CD14-positive monocyte (primary cell): ENCODE measurements at regions not wholly inside any gene's neighbourhood (a gene's known extent, or its start where the extent isn't known, plus 50 kb on each side); places are given as distances from the start of the nearest gene placed in this dataset.

ENCODE experiments used
- DNase-seq, 3 donors: peaks; one replicate each; pipeline ENCODE4 v3.0.0-alpha.2; 2011 to 2022
- H2AFZ ChIP-seq: 2 replicates; pipeline ENCODE4 v1.6.0; 2012; ENCODE audit warnings: mild to moderate bottlenecking, low read depth, low read length, inconsistent platforms; ENCODE audit not compliant: insufficient read depth, poor library complexity, severe bottlenecking
- H3K27ac ChIP-seq, 2 donors: 1 replicate in 1 of 2; 2 replicates in 1 of 2; pipeline ENCODE4 v1.5.1; 2012 to 2013; ENCODE audit warnings: low read length in 2 of 2, control low read depth in 1 of 2, inconsistent platforms in 1 of 2, low read depth in 1 of 2, mild to moderate bottlenecking in 1 of 2
- H3K27me3 ChIP-seq, 2 donors: one replicate each; pipeline versions ENCODE4 v1.6.0 to v1.6.1; 2011 to 2013; ENCODE audit warnings: low read length in 2 of 2; ENCODE audit not compliant: control insufficient read depth in 2 of 2, insufficient read depth in 2 of 2
- H3K36me3 ChIP-seq, 2 donors: replicated peaks in 1 of 2; 1 replicate in 1 of 2; 2 replicates in 1 of 2; pipeline versions ENCODE4 v1.5.1 to v1.6.1; 2012 to 2013; ENCODE audit warnings: low read length in 2 of 2, control low read depth in 1 of 2, inconsistent platforms in 1 of 2, mild to moderate bottlenecking in 1 of 2; ENCODE audit not compliant: insufficient read depth in 2 of 2, control insufficient read depth in 1 of 2
- H3K4me1 ChIP-seq, 2 donors: 1 replicate in 1 of 2; 2 replicates in 1 of 2; pipeline versions ENCODE4 v1.5.1 to v1.6.1; 2012 to 2013; ENCODE audit warnings: low read length in 2 of 2, control low read depth in 1 of 2, inconsistent platforms in 1 of 2, mild to moderate bottlenecking in 1 of 2, moderate library complexity in 1 of 2; ENCODE audit not compliant: insufficient read depth in 2 of 2, control insufficient read depth in 1 of 2
- H3K4me2 ChIP-seq: replicated peaks from 2 replicates; pipeline ENCODE3; 2012; ENCODE audit warnings: low read length, moderate library complexity, mild to moderate bottlenecking; ENCODE audit not compliant: poor library complexity, severe bottlenecking; ENCODE audit errors: extremely low read depth
- H3K4me3 ChIP-seq, 3 experiments: fragments of 200-600 bp in 1 of 3; sonication (generic) in 1 of 3; replicated peaks in 1 of 3; 1 replicate in 2 of 3; 2 replicates in 1 of 3; pipeline ENCODE4 v1.5.1; 2011 to 2013; ENCODE audit warnings: low read length in 3 of 3, mild to moderate bottlenecking in 3 of 3, control low read depth in 2 of 3, low read depth in 2 of 3, inconsistent platforms in 1 of 3, moderate library complexity in 1 of 3
- H3K79me2 ChIP-seq: 2 replicates; pipeline ENCODE4 v1.6.0; 2012; ENCODE audit warnings: mild to moderate bottlenecking, control low read depth, inconsistent platforms, low read length, moderate library complexity; ENCODE audit not compliant: insufficient read depth
- H3K9ac ChIP-seq: 2 replicates; pipeline ENCODE4 v1.6.0; 2017; ENCODE audit warnings: low read length, mild to moderate bottlenecking; ENCODE audit not compliant: insufficient read depth, poor library complexity, severe bottlenecking
- H3K9me3 ChIP-seq, 2 donors: replicated peaks in 1 of 2; 1 replicate in 1 of 2; 2 replicates in 1 of 2; pipeline versions ENCODE4 v1.5.1 to v1.6.1; 2012 to 2013; ENCODE audit warnings: low read length in 2 of 2, control low read depth in 1 of 2; ENCODE audit not compliant: control insufficient read depth in 1 of 2, insufficient read depth in 1 of 2
- H4K20me1 ChIP-seq: 2 replicates; pipeline ENCODE4 v1.6.0; 2012; ENCODE audit warnings: mild to moderate bottlenecking, low read length, control low read depth, moderate library complexity; ENCODE audit not compliant: insufficient read depth
- H3K27ac Mint-ChIP-seq, 7 donors: one replicate each; pipeline ENCODE4 v1.8.0; 2020; ENCODE audit warnings: mild to moderate bottlenecking in 7 of 7, mixed read lengths in 7 of 7, moderate library complexity in 6 of 7, inconsistent platforms in 2 of 7
- H3K27me3 Mint-ChIP-seq, 3 donors: one replicate each; pipeline ENCODE4 v1.8.0; 2021 to 2022; ENCODE audit warnings: low read depth in 3 of 3, mild to moderate bottlenecking in 3 of 3, mixed read lengths in 3 of 3, moderate library complexity in 3 of 3, inconsistent platforms in 1 of 3
- H3K36me3 Mint-ChIP-seq, 2 donors: one replicate each; pipeline ENCODE4 v1.8.0; 2020; ENCODE audit warnings: mixed read lengths in 2 of 2, inconsistent platforms in 1 of 2, mild to moderate bottlenecking in 1 of 2
- H3K4me1 Mint-ChIP-seq: one replicate; pipeline ENCODE4 v1.8.0; 2020; ENCODE audit warnings: mild to moderate bottlenecking, mixed read lengths
- H3K4me3 Mint-ChIP-seq, 2 donors: one replicate each; pipeline ENCODE4 v1.8.0; 2020; ENCODE audit warnings: mild to moderate bottlenecking in 2 of 2, mixed read lengths in 2 of 2, moderate library complexity in 1 of 2
- H3K9me3 Mint-ChIP-seq, 7 donors: one replicate each; pipeline ENCODE4 v1.8.0; 2020 to 2022; ENCODE audit warnings: mixed read lengths in 7 of 7, mild to moderate bottlenecking in 6 of 7, moderate library complexity in 6 of 7, inconsistent platforms in 2 of 7
- WGBS: methylation state at CpG from one replicate; pipeline ENCODE4 v1.1.5; 2013; ENCODE audit warnings: missing lambda C conversion rate; ENCODE audit not compliant: insufficient coverage; 5-methylcytosine and 5-hydroxymethylcytosine counted together
- intact Hi-C, 2 donors: fragments of 100-400 bp; cut with micrococcal nuclease; formaldehyde crosslinking; loops; one replicate each; pipeline versions ENCODE4 v1.15.0 to v1.15.1; 2023
- TF ChIP-seq, protein P1 (sequence below): fragments of 200-600 bp; IDR thresholded peaks from one replicate; pipeline ENCODE4 v1.8.0; 2022; ENCODE audit warnings: antibody characterized with exemption, mild to moderate bottlenecking

- no peak overlapping the region for H3K4me2 ChIP-seq
- H3K27me3 ChIP-seq, result peaks cover 0 to 2% of the 10 kb centered on the region in 2 donors
Observed at GRCh38 chr17:45702666-45703266, 81.4 kb upstream of the CRHR1 start.

DNA sequence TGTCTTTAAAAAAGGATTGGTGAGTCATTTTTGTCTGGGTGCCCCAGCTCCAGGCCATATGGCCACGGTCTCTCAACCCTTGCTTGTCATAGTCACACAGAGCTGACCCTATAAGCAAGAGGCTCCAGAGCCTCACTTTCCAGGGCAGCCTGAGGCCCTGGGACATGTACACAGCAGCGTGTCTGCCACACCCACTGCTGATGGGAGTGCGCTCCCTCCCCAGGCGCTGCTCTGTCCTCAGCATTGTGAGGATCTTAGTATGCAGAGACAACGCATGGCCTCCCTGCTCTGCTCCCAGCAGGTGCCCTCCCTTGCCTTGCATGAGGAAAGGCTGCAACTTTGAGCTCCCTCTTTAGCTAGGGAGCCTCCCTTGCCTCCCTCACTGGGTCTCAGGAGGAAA is 80.8 kb upstream of the CRHR1 start:
- H3K79me2 ChIP-seq, result no peaks in the 10 kb centered on the region
- WGBS, result 47% methylated on average over 5 of the region's 5 CpGs
- H3K4me1 ChIP-seq, result no peaks in the 10 kb centered on the region

More at GRCh38 chr17:45702666-45703266, 81.4 kb upstream of the CRHR1 start:
- Histone ChIP-seq H3K4me1 (no peaks in the 10 kb centered on the region), H3K9ac (no peak overlapping the region), H4K20me1 (no peaks in the 10 kb centered on the region), H3K79me2 (no peaks in the 10 kb centered on the region), H3K4me3 (no peak overlapping the region), H3K27ac (no peak overlapping the region), H3K36me3 (no peaks in the 10 kb centered on the region), H3K9me3 (no peaks in the 10 kb centered on the region), H2AFZ (no peak overlapping the region)
- no peak overlapping the region for H3K4me3 Mint-ChIP-seq
- TF ChIP-seq, protein P1, sequence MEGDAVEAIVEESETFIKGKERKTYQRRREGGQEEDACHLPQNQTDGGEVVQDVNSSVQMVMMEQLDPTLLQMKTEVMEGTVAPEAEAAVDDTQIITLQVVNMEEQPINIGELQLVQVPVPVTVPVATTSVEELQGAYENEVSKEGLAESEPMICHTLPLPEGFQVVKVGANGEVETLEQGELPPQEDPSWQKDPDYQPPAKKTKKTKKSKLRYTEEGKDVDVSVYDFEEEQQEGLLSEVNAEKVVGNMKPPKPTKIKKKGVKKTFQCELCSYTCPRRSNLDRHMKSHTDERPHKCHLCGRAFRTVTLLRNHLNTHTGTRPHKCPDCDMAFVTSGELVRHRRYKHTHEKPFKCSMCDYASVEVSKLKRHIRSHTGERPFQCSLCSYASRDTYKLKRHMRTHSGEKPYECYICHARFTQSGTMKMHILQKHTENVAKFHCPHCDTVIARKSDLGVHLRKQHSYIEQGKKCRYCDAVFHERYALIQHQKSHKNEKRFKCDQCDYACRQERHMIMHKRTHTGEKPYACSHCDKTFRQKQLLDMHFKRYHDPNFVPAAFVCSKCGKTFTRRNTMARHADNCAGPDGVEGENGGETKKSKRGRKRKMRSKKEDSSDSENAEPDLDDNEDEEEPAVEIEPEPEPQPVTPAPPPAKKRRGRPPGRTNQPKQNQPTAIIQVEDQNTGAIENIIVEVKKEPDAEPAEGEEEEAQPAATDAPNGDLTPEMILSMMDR, result no peak
- no peaks in the 10 kb centered on the region for H3K4me1 Mint-ChIP-seq
- peaks cover 9 to 17% (median 12%) of the 10 kb centered on the region in 3 donors for H3K27me3 Mint-ChIP-seq
- intact Hi-C loops, result no loop called here
- 44% methylated on average over 1 of the region's 1 CpG for WGBS
- DNase-seq, result no peak
- no peaks in the 10 kb centered on the region for H3K36me3 Mint-ChIP-seq
- no peak overlapping the region for H3K27ac Mint-ChIP-seq
- H3K9me3 Mint-ChIP-seq, result no peaks in the 10 kb centered on the region

More for the DNA sequence above, 80.8 kb upstream of the CRHR1 start:
- DNase-seq, result no peak
- Histone ChIP-seq H3K9ac (no peak overlapping the region), H3K9me3 (no peaks in the 10 kb centered on the region), H3K36me3 (no peaks in the 10 kb centered on the region), H2AFZ (no peak overlapping the region), H3K4me3 (no peak overlapping the region), H3K4me2 (no peak overlapping the region), H4K20me1 (no peaks in the 10 kb centered on the region), H3K27ac (no peak overlapping the region), H3K27me3 (peaks cover 0 to 2% of the 10 kb centered on the region in 2 donors)
- Mint-ChIP-seq H3K4me3 (no peak overlapping the region), H3K27me3 (peaks cover 11 to 16% (median 14%) of the 10 kb centered on the region in 3 donors), H3K27ac (no peak overlapping the region), H3K9me3 (no peaks in the 10 kb centered on the region), H3K36me3 (no peaks in the 10 kb centered on the region), H3K4me1 (no peaks in the 10 kb centered on the region)
- TF ChIP-seq, protein P1, result no peak
- intact Hi-C loops, result no loop called here
